RWPE2 (cell line): ENCODE measurements at regions not wholly inside any gene's neighbourhood (a gene's known extent, or its start where the extent isn't known, plus 50 kb on each side); places are given as distances from the start of the nearest gene placed in this dataset.

Experiments
- ATAC-seq: fragments of 200-7000 bp; cut with Tn5 transposase; 3 replicates; pipeline ENCODE4 v1.9.1; 2021; ENCODE audit warnings: low read depth
- DNase-seq: peaks from one replicate; pipeline ENCODE4 v3.0.0-alpha.2; 2020; ENCODE audit warnings: low spot score
- H3K27ac ChIP-seq: fragments of 450-650 bp; 2 replicates; pipeline ENCODE4 v1.5.1; 2017; ENCODE audit warnings: mild to moderate bottlenecking; ENCODE audit not compliant: poor library complexity, severe bottlenecking
- H3K27me3 ChIP-seq: fragments of 250-450 bp; sonication (Bioruptor Pico); 2 replicates; pipeline ENCODE4 v1.5.1; 2021; ENCODE audit warnings: mild to moderate bottlenecking, moderate library complexity; ENCODE audit not compliant: insufficient read depth, poor library complexity, severe bottlenecking
- H3K36me3 ChIP-seq: fragments of 250-450 bp; sonication (Bioruptor Pico); 2 replicates; pipeline ENCODE4 v1.5.1; 2020; ENCODE audit warnings: low read depth, mild to moderate bottlenecking, moderate library complexity
- H3K4me1 ChIP-seq: fragments of 250-450 bp; sonication (Bioruptor Pico); 2 replicates; pipeline ENCODE4 v1.5.1; 2021; ENCODE audit warnings: mild to moderate bottlenecking, moderate library complexity; ENCODE audit not compliant: insufficient read depth, poor library complexity, severe bottlenecking
- H3K4me3 ChIP-seq: fragments of 250-450 bp; sonication (Bioruptor Pico); 2 replicates; pipeline ENCODE4 v1.5.1; 2021; ENCODE audit warnings: mild to moderate bottlenecking, moderate library complexity; ENCODE audit not compliant: severe bottlenecking
- H3K9me3 ChIP-seq: fragments of 250-450 bp; sonication (Bioruptor Pico); 2 replicates; pipeline ENCODE4 v1.5.1; 2021; ENCODE audit warnings: mild to moderate bottlenecking, moderate library complexity; ENCODE audit not compliant: severe bottlenecking
- CTCF ChIP-seq: fragments of 450-650 bp; IDR thresholded peaks from one replicate; pipeline ENCODE4 v1.5.1; 2017; ENCODE audit warnings: mild to moderate bottlenecking, moderate library complexity; ENCODE audit not compliant: poor library complexity, severe bottlenecking

DNA sequence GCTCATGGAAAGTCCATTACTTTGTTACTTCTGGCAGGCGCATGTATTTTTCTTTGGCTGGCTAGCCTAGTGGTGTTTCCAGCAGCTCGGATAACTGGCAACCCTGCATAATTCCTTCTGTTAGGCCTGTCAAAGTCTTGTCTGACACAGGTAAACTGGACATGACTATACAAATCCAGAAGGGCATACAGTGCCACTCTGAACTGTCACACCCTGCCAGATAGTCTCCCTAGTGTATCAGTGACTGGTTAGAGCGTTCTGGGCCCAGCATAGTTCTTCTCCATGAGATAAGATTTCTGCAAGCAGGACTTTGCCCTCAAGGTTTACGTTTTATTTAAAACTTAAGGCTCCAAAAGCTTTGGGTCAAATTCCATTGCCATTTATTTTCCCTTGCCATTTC lies 177.7 kb upstream of the GORAB start:
- H3K9me3 ChIP-seq, result no peaks in the 10 kb centered on the region
- ATAC-seq, result no peak
- TF ChIP-seq CTCF, result no peak
- DNase-seq, result no peak
- H3K4me1 ChIP-seq, result no peaks in the 10 kb centered on the region
- no peak overlapping the region for H3K4me3 ChIP-seq
- H3K36me3 ChIP-seq, result no peaks in the 10 kb centered on the region
- no peak overlapping the region for H3K27ac ChIP-seq
- H3K27me3 ChIP-seq, result no peaks in the 10 kb centered on the region

DNA sequence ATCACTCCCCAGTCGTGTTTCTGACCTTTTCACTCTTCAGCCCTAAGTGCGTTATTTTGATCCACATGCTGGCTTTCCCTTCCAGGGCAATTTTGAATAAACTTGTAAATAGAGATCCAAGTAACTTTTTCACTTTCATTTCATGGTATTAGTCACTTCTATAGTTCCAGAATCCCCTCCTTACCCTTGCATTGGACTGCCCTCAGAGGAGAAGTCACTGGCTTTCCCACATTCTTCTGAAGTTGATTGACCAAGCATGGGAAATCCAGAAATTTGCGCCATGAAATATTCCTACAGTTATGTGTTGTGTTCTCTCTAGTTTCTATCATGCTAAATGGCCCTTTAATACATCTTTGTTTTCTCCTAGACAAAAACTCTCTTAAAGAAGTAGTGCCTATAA lies 177.3 kb upstream of the GORAB start:
- H3K4me1 ChIP-seq, result no peaks in the 10 kb centered on the region
- TF ChIP-seq CTCF, result no peak
- ATAC-seq (no peak), DNase-seq (no peak)
- H3K4me3 ChIP-seq, result no peak overlapping the region
- H3K27ac ChIP-seq, result no peak overlapping the region
- H3K9me3 ChIP-seq, result no peaks in the 10 kb centered on the region
- no peaks in the 10 kb centered on the region for H3K27me3 ChIP-seq
- H3K36me3 ChIP-seq, result no peaks in the 10 kb centered on the region

- TF ChIP-seq CTCF, result no peak
Observed at GRCh38 chr1:170355267-170355801, 176.6 kb upstream of the GORAB start.

GRCh38 chr1:170356585-170356984 lies 175.4 kb upstream of the GORAB start:
- Histone ChIP-seq H3K4me3 (no peak overlapping the region), H3K36me3 (no peaks in the 10 kb centered on the region), H3K4me1 (no peaks in the 10 kb centered on the region), H3K27me3 (no peaks in the 10 kb centered on the region), H3K9me3 (no peaks in the 10 kb centered on the region), H3K27ac (no peak overlapping the region)
- ATAC-seq (no peak), DNase-seq (no peak)
- no peak for TF ChIP-seq CTCF

More at GRCh38 chr1:170355267-170355801, 176.6 kb upstream of the GORAB start:
- DNase-seq (no peak), ATAC-seq (no peak)
- Histone ChIP-seq H3K36me3 (no peaks in the 10 kb centered on the region), H3K9me3 (no peaks in the 10 kb centered on the region), H3K4me3 (no peak overlapping the region), H3K27ac (no peak overlapping the region), H3K4me1 (no peaks in the 10 kb centered on the region), H3K27me3 (no peaks in the 10 kb centered on the region)

- no peaks in the 10 kb centered on the region for H3K36me3 ChIP-seq
- H3K27ac ChIP-seq, result no peak overlapping the region
- no peak for DNase-seq
- no peaks in the 10 kb centered on the region for H3K4me1 ChIP-seq
- H3K9me3 ChIP-seq, result no peaks in the 10 kb centered on the region
- no peaks in the 10 kb centered on the region for H3K27me3 ChIP-seq
- TF ChIP-seq CTCF, result no peak
- ATAC-seq, result no peak
- H3K4me3 ChIP-seq, result no peak overlapping the region
Observed at GRCh38 chr1:170357750-170358149, 174.2 kb upstream of the GORAB start.
